Activated naive CD8-positive, alpha-beta T cell treated with anti-CD3 and anti-CD28 coated beads, Interleukin-2, amount 50 U/mL, for 24 hours (primary cell): ENCODE measurements at regions not wholly inside any gene's neighbourhood (a gene's known extent, or its start where the extent isn't known, plus 50 kb on each side); places are given as distances from the start of the nearest gene placed in this dataset.

ENCODE experiments used
- ATAC-seq: fragments of 150-1000 bp; cut with Tn5 transposase; one replicate; pipeline ENCODE4 v1.10.0; 2021
- DNase-seq: peaks from one replicate; pipeline ENCODE4 v3.0.0; 2021
- H3K27ac Mint-ChIP-seq: one replicate; pipeline ENCODE4 v1.8.0; 2021; ENCODE audit warnings: mild to moderate bottlenecking, mixed read lengths
- H3K27me3 Mint-ChIP-seq: one replicate; pipeline ENCODE4 v1.8.0; 2021; ENCODE audit warnings: mixed read lengths
- H3K36me3 Mint-ChIP-seq: one replicate; pipeline ENCODE4 v1.8.0; 2021; ENCODE audit warnings: low read depth, mixed read lengths
- H3K4me1 Mint-ChIP-seq: one replicate; pipeline ENCODE4 v1.8.0; 2021; ENCODE audit warnings: mixed read lengths
- H3K4me3 Mint-ChIP-seq: one replicate; pipeline ENCODE4 v1.8.0; 2021; ENCODE audit warnings: mild to moderate bottlenecking, moderate library complexity, mixed read lengths
- H3K9me3 Mint-ChIP-seq: one replicate; pipeline ENCODE4 v1.8.0; 2021; ENCODE audit warnings: mixed read lengths

DNA sequence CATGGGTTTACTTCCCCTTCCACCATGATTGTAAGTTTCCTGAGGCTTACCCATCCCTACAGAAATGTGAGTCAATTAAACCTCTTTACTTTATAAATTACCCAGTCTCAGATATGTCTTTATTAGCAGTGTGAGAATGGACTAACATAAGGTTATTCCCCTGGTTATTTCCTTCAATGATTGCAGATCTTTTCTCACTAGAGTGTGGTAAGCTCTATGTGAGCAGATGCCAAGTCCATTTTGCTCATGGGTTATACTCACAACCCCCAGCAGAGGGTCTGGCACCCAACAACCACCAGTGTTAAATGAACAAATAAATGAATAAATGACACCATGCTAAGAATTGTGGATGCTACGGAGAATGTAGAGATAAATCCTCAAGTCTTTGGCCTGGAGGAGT, 472.8 kb downstream of the LIG4 start:
- Mint-ChIP-seq H3K9me3 (peaks cover 4% of the 10 kb centered on the region), H3K36me3 (no peaks in the 10 kb centered on the region), H3K4me1 (no peaks in the 10 kb centered on the region), H3K27ac (no peak overlapping the region), H3K4me3 (no peak overlapping the region), H3K27me3 (no peaks in the 10 kb centered on the region)
- ATAC-seq (no peak), DNase-seq (no peak)

DNA sequence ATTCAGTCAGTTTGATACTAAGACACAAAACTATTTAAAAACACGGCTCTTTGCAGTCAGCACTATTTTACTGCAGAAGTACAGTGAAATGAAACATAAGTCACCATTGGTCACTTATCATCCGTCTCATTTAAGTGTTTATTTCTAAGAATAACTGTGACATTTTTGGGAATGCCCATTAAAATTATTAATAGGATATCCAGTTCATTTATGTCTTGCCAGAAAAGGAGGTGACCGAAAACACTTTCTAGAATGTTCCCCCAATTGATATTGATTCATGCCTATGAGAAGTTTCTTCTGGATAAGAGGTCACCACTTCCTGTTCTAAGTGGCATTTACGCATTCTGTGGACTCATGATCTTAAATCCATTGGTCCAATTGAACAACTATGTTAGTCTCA, 477.3 kb downstream of the LIG4 start:
- ATAC-seq, result no peak
- no peaks in the 10 kb centered on the region for H3K27me3 Mint-ChIP-seq
- peaks cover 4% of the 10 kb centered on the region for H3K9me3 Mint-ChIP-seq
- H3K27ac Mint-ChIP-seq, result no peak overlapping the region
- H3K36me3 Mint-ChIP-seq, result no peaks in the 10 kb centered on the region
- DNase-seq, result no peak
- H3K4me1 Mint-ChIP-seq, result no peaks in the 10 kb centered on the region
- H3K4me3 Mint-ChIP-seq, result no peak overlapping the region

DNA sequence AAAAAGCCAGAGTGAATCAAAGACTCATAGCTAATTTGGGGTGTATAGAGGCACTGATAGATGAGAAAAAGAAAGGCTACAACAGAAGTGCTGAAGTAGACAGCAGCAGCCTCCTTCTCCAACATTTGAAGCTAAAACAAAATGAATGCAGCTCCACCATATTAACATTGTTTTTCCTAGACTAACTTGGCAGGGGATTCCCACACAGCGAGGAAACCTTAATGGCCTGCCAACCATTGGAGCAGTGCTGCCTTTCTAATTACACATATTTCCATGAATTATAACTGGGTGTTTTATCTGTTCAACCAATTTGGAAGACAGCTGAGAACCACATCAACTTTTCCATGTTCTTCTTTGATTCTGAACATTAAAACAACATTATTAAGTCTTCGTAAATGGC, 478.6 kb downstream of the LIG4 start:
- Mint-ChIP-seq H3K27ac (no peak overlapping the region), H3K36me3 (no peaks in the 10 kb centered on the region), H3K4me3 (no peak overlapping the region), H3K9me3 (peaks cover 4% of the 10 kb centered on the region), H3K4me1 (no peaks in the 10 kb centered on the region), H3K27me3 (no peaks in the 10 kb centered on the region)
- ATAC-seq, result no peak
- DNase-seq, result no peak

DNA sequence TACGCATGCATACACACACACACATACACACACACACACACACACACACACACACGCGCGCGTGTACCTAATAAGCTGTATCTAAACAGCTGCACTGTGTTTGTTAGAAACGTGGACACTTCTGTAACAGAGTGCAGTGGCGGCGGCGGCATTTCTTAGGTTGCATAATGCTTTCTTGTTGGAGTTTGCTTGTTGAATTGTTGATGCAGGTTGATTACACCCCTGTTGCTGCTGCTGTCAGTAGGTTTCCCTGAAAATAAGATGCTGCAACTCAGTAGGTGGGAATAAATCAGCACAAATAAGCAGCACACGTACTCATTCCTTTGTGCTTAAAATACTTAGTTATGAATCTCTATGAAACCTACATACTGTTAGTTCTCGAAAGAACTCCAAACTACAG, 479.2 kb downstream of the LIG4 start:
- Mint-ChIP-seq H3K36me3 (no peaks in the 10 kb centered on the region), H3K27me3 (no peaks in the 10 kb centered on the region), H3K9me3 (peaks cover 7% of the 10 kb centered on the region), H3K4me3 (no peak overlapping the region), H3K27ac (no peak overlapping the region), H3K4me1 (no peaks in the 10 kb centered on the region)
- DNase-seq, result no peak
- ATAC-seq, result no peak

DNA sequence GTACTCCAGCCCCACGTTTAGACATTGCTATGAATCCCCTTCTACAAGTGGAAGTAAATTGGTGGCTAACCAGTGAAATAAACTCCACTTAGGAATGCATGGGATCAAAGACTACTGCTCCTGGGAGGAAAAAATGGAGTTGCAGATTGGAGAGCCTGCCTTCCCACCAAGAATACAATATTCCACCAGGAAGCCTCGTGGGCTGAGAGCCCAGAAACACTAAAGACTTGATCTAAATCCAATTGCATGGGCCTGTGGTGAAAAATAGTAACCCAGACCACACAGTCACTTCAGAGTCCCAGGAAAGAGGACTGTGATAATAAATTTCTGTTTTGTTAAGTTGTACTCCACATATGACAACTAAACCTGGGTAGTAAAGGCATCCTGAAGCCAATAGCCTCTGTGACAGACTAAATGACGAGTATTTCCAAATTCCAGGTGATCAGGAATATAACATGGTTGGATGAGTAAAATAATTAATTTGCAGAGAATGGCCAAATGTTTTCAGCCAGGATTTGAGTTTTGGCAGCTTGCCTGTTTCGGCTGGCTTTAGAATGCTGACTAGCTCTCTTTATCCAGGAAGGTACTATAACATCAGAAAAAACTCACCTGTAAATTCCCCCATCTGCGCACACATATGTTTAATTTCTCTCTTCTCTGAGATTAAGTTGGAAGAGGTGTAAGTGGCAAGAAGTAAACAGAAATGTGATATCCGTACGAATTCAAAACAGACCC, 480.3 kb downstream of the LIG4 start:
- peaks cover 7% of the 10 kb centered on the region for H3K9me3 Mint-ChIP-seq
- no peak overlapping the region for H3K4me3 Mint-ChIP-seq
- H3K4me1 Mint-ChIP-seq, result no peaks in the 10 kb centered on the region
- H3K27ac Mint-ChIP-seq, result no peak overlapping the region
- DNase-seq (no peak), ATAC-seq (no peak)
- no peaks in the 10 kb centered on the region for H3K36me3 Mint-ChIP-seq
- no peaks in the 10 kb centered on the region for H3K27me3 Mint-ChIP-seq

DNA sequence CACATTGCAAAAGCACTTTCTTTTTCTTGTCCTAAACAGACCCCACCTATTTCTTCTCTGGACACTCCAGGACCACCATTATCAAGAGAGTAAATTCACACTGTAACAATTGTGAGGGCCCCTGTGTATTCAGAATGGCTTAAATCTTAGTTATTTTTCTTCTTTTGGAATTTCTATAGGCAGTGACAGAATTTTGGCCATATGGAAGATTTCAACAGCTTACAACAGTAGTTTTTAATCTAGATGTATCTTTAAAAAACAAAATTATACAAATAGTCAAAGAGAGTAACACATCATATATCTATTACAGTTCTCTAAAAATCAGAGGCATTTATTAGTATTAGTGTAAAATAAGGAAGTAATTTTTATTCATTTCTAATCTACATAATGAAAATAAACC, 482.1 kb downstream of the LIG4 start:
- ATAC-seq (no peak), DNase-seq (no peak)
- Mint-ChIP-seq H3K36me3 (no peaks in the 10 kb centered on the region), H3K4me3 (no peak overlapping the region), H3K27me3 (no peaks in the 10 kb centered on the region), H3K4me1 (no peaks in the 10 kb centered on the region), H3K9me3 (peaks cover 6% of the 10 kb centered on the region), H3K27ac (no peak overlapping the region)

DNA sequence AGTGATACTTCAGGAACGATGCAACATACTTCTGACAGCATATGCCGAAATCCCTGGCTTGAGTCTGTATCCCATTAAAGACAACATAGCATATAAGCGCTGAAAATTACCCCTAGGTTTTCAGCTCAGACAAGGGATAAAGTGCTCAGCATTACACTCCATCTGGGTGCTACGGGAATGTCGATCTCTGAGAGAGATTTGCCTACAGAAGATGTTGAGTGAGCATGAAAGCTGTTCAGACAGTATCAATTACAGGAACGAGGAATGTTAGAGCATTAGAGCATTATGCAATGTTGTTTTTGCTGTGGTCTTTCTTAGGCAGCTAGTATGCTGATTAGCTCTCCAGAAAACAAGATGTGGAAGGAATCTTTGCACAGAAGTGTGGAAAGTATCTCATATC, 484.5 kb downstream of the LIG4 start:
- no peak for DNase-seq
- H3K4me3 Mint-ChIP-seq, result no peak overlapping the region
- H3K27ac Mint-ChIP-seq, result no peak overlapping the region
- H3K36me3 Mint-ChIP-seq, result no peaks in the 10 kb centered on the region
- no peak for ATAC-seq
- no peaks in the 10 kb centered on the region for H3K4me1 Mint-ChIP-seq
- H3K27me3 Mint-ChIP-seq, result no peaks in the 10 kb centered on the region
- H3K9me3 Mint-ChIP-seq, result peaks cover 3% of the 10 kb centered on the region

DNA sequence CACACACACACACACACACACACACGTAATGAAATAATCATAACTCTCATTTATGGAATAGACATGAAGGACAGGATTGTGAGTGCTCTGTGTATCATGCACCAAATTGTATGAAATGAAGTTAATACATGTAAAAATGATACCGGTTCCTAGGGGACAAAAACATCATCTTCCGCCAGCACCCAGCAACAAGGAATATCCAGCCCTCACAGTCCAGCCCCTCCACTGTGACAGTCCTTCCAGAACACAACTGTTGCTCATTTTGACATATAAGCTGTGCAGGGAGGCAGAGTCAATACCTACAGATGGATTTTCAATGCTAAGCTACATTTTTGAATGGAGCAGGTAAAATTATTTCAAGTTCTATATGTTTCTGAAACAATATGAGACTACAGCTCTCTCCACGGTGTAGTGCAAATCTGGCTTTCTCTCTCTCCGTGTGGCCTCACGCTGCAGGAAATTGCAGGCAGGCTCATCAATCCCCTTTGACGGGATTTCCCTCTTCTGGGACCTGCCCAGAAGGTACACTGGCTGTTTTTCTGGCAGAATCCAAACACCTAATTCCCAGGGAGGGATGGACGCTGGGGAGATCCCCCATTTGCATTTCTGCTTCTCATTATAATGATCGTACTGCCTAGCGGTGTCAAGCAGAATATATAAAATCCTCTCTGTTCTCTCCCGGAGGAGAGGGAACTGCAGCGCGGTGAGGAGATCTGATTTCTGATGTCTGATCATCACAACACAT, 494.0 kb downstream of the LIG4 start:
- ATAC-seq, result no peak

DNA sequence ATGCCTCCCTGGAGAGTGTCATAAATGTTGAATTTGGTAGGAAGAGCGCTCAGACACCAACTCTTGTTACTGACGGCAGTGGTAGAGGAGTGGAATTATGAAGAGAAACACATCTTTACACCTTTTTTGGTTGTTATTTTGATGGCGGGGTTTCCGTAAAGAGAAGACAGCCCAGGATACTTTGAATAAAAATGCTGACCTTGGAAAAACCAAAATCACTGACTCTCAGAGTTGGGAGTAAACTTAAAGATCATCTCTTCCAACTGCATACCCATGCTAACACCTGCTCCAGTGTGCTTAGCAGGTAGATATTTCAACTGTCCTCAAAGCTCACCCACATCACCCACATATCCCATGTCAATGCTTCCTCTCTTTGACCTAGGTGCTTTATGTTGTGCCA, 498.6 kb downstream of the LIG4 start:
- no peak for ATAC-seq
- no peak overlapping the region for H3K4me3 Mint-ChIP-seq
- DNase-seq, result no peak
- no peaks in the 10 kb centered on the region for H3K27me3 Mint-ChIP-seq
- no peaks in the 10 kb centered on the region for H3K4me1 Mint-ChIP-seq
- peaks cover 9% of the 10 kb centered on the region for H3K9me3 Mint-ChIP-seq
- no peaks in the 10 kb centered on the region for H3K36me3 Mint-ChIP-seq
- H3K27ac Mint-ChIP-seq, result no peak overlapping the region

More for the DNA sequence above, 494.0 kb downstream of the LIG4 start:
- Mint-ChIP-seq H3K4me3 (no peak overlapping the region), H3K27ac (no peak overlapping the region), H3K4me1 (no peaks in the 10 kb centered on the region), H3K27me3 (no peaks in the 10 kb centered on the region), H3K9me3 (peaks cover 9% of the 10 kb centered on the region), H3K36me3 (no peaks in the 10 kb centered on the region)
- no peak for DNase-seq

DNA sequence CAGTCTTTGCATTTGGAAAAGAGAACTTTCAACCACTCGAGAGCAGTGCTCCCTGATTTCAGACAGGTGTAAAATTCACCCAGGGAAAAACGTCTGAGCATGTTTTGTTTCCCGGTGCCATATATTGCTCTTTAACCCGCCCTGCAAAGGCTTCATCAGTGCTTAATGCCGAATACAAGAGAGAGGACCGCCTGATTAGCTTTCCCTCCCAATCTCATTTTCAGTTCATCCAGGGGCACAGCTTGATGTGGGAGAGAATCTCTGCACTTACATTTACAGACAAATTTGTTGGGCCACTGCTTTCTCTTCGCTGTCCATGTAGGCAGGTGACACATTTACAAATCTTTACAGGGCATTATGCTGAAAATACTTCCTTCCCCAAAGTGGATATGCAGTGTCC, 499.1 kb downstream of the LIG4 start:
- no peaks in the 10 kb centered on the region for H3K4me1 Mint-ChIP-seq
- no peak for DNase-seq
- H3K36me3 Mint-ChIP-seq, result no peaks in the 10 kb centered on the region
- no peak overlapping the region for H3K4me3 Mint-ChIP-seq
- ATAC-seq, result no peak
- H3K9me3 Mint-ChIP-seq, result peaks cover 6% of the 10 kb centered on the region
- no peak overlapping the region for H3K27ac Mint-ChIP-seq
- no peaks in the 10 kb centered on the region for H3K27me3 Mint-ChIP-seq

DNA sequence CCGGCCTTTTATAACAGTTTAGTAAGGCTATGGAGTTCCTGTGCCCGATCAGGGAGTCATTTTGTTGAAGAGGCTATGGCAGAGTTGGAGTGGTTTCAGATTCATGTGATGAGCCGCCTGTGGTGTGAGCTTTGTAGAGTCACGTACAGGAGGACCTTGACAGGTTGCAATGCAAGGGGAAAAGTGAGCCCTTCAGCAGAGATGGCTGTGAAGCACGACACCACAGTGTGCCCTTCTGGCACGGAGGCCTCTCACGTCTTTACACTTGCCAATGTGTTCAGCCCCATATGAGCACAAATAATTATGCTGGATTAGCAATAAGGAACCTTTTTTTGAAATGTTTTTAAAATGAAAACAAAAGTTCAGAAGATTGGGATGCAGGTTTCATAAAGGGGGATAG, 499.8 kb downstream of the LIG4 start:
- Mint-ChIP-seq H3K4me1 (no peaks in the 10 kb centered on the region), H3K36me3 (no peaks in the 10 kb centered on the region), H3K27me3 (no peaks in the 10 kb centered on the region), H3K27ac (no peak overlapping the region), H3K4me3 (no peak overlapping the region), H3K9me3 (peaks cover 4% of the 10 kb centered on the region)
- no peak for DNase-seq
- no peak for ATAC-seq

DNA sequence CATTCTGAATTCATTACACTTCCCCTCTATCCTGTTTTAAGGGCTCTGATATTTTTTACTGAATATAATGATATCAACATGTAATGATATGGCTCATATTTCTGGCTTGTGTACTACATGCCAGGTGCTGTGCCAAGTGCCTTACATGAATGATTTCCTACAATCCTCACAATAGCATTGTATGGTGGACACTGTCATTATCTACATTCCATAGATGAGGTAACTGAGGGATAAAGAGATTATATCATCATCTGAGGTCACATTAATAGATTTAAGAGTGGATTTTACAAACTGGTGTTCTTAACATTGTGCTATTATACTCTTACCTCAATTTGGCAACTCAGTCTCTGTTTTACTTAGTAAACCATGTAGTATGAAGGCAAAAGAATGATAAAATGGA, 502.0 kb downstream of the LIG4 start:
- no peak overlapping the region for H3K27ac Mint-ChIP-seq
- H3K4me1 Mint-ChIP-seq, result no peaks in the 10 kb centered on the region
- DNase-seq, result no peak
- no peaks in the 10 kb centered on the region for H3K9me3 Mint-ChIP-seq
- no peak for ATAC-seq
- H3K4me3 Mint-ChIP-seq, result no peak overlapping the region
- H3K27me3 Mint-ChIP-seq, result no peaks in the 10 kb centered on the region
- H3K36me3 Mint-ChIP-seq, result no peaks in the 10 kb centered on the region

DNA sequence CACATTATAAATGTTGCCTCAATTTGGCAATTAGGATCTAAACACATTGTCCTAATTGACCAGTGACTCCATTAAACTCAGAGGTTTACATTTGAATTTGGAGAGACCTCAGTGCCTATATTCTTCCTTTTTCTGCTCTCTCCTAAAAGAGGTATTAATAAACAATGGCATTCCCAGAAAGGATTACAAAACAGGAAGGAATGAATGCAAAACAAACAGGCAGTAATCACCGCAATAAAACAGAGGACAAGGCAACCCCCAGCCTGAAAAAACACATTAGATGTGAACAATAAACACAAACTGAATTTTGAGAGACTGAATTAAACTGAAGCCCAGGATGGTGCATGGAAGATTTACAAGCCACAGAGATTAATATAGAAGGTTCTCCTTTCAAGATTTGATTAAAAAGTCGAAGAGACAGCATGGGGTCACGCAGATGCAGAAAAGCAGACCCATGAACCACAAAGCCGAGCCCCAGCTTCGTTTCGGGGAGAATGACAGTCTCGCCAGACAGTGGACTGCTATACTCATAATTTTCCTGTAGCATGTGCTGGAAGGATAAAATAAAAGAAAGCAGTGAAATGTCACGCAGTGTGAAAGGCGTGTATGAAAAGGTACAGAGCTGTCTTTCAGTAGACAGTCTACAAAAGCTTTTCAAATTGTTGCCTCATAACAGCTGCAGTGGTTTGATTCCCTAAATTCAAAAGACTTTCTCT, 503.0 kb downstream of the LIG4 start:
- Mint-ChIP-seq H3K36me3 (no peaks in the 10 kb centered on the region), H3K27ac (no peak overlapping the region), H3K4me3 (no peak overlapping the region), H3K4me1 (no peaks in the 10 kb centered on the region), H3K9me3 (no peaks in the 10 kb centered on the region), H3K27me3 (no peaks in the 10 kb centered on the region)
- DNase-seq, result no peak
- no peak for ATAC-seq

DNA sequence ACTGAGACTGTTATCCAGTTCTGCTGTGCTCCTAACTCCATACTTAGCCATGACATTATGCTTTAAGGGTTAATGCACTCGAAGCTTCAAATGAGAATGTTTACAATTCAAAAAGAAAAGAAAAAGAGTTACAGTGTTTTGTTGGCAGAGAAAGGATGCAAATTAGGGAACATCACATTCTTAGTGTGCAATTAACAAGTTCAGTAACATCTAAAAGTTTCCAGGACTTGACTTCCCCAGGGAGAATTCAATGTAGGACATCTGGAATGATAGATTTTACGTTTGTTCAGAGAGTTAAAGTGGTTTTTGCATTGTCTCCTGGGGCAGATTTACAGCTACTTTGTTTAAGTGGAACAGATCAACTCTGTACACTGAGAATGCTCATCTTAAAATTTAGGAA, 525.2 kb downstream of the LIG4 start:
- no peak overlapping the region for H3K4me3 Mint-ChIP-seq
- no peak overlapping the region for H3K27ac Mint-ChIP-seq
- no peak for ATAC-seq
- no peaks in the 10 kb centered on the region for H3K36me3 Mint-ChIP-seq
- DNase-seq, result no peak
- no peaks in the 10 kb centered on the region for H3K4me1 Mint-ChIP-seq
- peaks cover 10% of the 10 kb centered on the region for H3K9me3 Mint-ChIP-seq
- H3K27me3 Mint-ChIP-seq, result peaks cover 2% of the 10 kb centered on the region

DNA sequence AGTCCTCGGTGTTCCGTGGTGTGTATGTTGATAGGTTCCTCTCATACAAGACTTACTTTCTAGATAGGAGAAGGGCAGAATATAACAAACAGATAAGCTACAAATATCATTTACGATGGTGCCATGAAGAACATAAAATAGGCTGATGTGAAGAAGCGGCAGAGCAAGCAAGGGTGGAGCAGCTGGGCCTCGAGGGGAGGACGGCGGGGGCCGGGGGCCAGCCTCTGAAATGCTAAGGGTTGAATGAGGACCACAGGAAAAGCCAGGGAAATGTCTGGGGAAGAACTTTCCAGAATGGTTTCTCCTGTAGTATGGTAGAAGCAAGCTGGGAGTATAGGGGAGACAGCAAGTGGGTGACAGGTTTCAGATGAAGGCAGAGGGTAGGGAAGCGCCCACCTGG, 529.5 kb downstream of the LIG4 start:
- no peak for DNase-seq
- Mint-ChIP-seq H3K4me1 (no peaks in the 10 kb centered on the region), H3K27ac (no peak overlapping the region), H3K9me3 (peaks cover 6% of the 10 kb centered on the region), H3K27me3 (peaks cover 2% of the 10 kb centered on the region), H3K36me3 (no peaks in the 10 kb centered on the region), H3K4me3 (no peak overlapping the region)
- no peak for ATAC-seq
